ENCODE measurements at regions not wholly inside any gene's neighbourhood (a gene's known extent, or its start where the extent isn't known, plus 50 kb on each side); places are given as distances from the start of the nearest gene placed in this dataset.

- no peaks in the 10 kb centered on the region for H3K36me3 ChIP-seq
- intact Hi-C loops (cut with DNase I) = no loop called here
- H3K27me3 ChIP-seq = no peaks in the 10 kb centered on the region
- no peak for TF ChIP-seq CTCF (IDR thresholded peaks at IDR 0.05)
- DNase-seq (ENCODE audit: low spot score in 2 of 2) = no peak
- no peaks in the 10 kb centered on the region for H3K9me3 ChIP-seq
- H3K4me3 ChIP-seq = no peak overlapping the region
- H3K27ac ChIP-seq = no peak overlapping the region
- no peaks in the 10 kb centered on the region for H3K4me1 ChIP-seq
Measured at GRCh38 chr2:76256458-76257088, 545.9 kb upstream of the GCFC2 start.

GRCh38 chr2:76252704-76253103, 542.0 kb upstream of the GCFC2 start:
- Histone ChIP-seq H3K4me3 (no peak overlapping the region), H3K36me3 (no peaks in the 10 kb centered on the region), H3K27ac (no peak overlapping the region), H3K9me3 (no peaks in the 10 kb centered on the region), H3K4me1 (no peaks in the 10 kb centered on the region), H3K27me3 (no peaks in the 10 kb centered on the region)
- no peak for TF ChIP-seq CTCF (IDR thresholded peaks at IDR 0.05)
- intact Hi-C loops (cut with DNase I) = no loop called here
- DNase-seq (ENCODE audit: low spot score in 2 of 2) = no peak

GRCh38 chr2:76251342-76251741, 540.6 kb upstream of the GCFC2 start:
- Histone ChIP-seq H3K27me3 (no peaks in the 10 kb centered on the region), H3K4me3 (no peak overlapping the region), H3K9me3 (no peaks in the 10 kb centered on the region), H3K36me3 (no peaks in the 10 kb centered on the region), H3K4me1 (no peaks in the 10 kb centered on the region), H3K27ac (no peak overlapping the region)
- no peak for DNase-seq (ENCODE audit: low spot score in 2 of 2)
- intact Hi-C loops (cut with DNase I) = no loop called here
- no peak for TF ChIP-seq CTCF (IDR thresholded peaks at IDR 0.05)

- H3K36me3 ChIP-seq = no peaks in the 10 kb centered on the region
- intact Hi-C loops (cut with DNase I) = no loop called here
- H3K4me3 ChIP-seq = no peak overlapping the region
- TF ChIP-seq CTCF (IDR thresholded peaks at IDR 0.05) = no peak
- no peak overlapping the region for H3K27ac ChIP-seq
- DNase-seq (ENCODE audit: low spot score in 2 of 2) = no peak
- H3K9me3 ChIP-seq = no peaks in the 10 kb centered on the region
- H3K4me1 ChIP-seq = no peaks in the 10 kb centered on the region
- no peaks in the 10 kb centered on the region for H3K27me3 ChIP-seq
Measured at GRCh38 chr2:76247006-76247405, 536.3 kb upstream of the GCFC2 start.

GRCh38 chr2:76211991-76212985, 501.6 kb upstream of the GCFC2 start:
- no peak for TF ChIP-seq CTCF (IDR thresholded peaks at IDR 0.05)
- Histone ChIP-seq H3K4me3 (no peak overlapping the region), H3K4me1 (no peaks in the 10 kb centered on the region), H3K27me3 (no peaks in the 10 kb centered on the region), H3K36me3 (no peaks in the 10 kb centered on the region), H3K27ac (no peak overlapping the region), H3K9me3 (no peaks in the 10 kb centered on the region)
- intact Hi-C loops (cut with DNase I) = no loop called here
- DNase-seq (ENCODE audit: low spot score in 2 of 2) = no peak

Measured in ascending aorta (tissue), 2 donors.